GM12891 (cell line): ENCODE measurements at regions not wholly inside any gene's neighbourhood (a gene's known extent, or its start where the extent isn't known, plus 50 kb on each side); places are given as distances from the start of the nearest gene placed in this dataset.

Experiments
- DNase-seq: peaks from one replicate; pipeline ENCODE4 v3.0.0; 2011; ENCODE audit warnings: low spot score; ENCODE audit not compliant: insufficient read length
- FAIRE-seq: peaks from 2 replicates; lab custom pipeline; 2011; peaks lifted over from hg19 to GRCh38; lab: Jason Lieb, UNC
- PAX5 ChIP-seq: IDR thresholded peaks from 2 replicates; pipeline ENCODE4 v1.6.1; 2011; ENCODE audit warnings: low read length, moderate library complexity, mild to moderate bottlenecking; ENCODE audit not compliant: insufficient read depth, severe bottlenecking
- POLR2A ChIP-seq: IDR thresholded peaks from 2 replicates; pipeline ENCODE4 v1.6.1; 2011; ENCODE audit warnings: low read depth, low read length, control low read depth
- POLR2AphosphoS5 ChIP-seq: IDR thresholded peaks from 2 replicates; pipeline ENCODE4 v1.6.1; 2011; ENCODE audit warnings: low read depth, low read length, control low read depth
- POU2F2 ChIP-seq: IDR thresholded peaks from 2 replicates; pipeline ENCODE4 v1.6.1; 2011; ENCODE audit warnings: low read depth, mild to moderate bottlenecking, control low read depth, low read length, moderate library complexity
- SPI1 ChIP-seq: IDR thresholded peaks from 2 replicates; pipeline ENCODE4 v1.6.1; 2011; ENCODE audit warnings: low read depth, low read length, control low read depth
- TAF1 ChIP-seq: IDR thresholded peaks from 2 replicates; pipeline ENCODE4 v1.6.1; 2011; ENCODE audit warnings: low read depth, low read length, control low read depth

DNA sequence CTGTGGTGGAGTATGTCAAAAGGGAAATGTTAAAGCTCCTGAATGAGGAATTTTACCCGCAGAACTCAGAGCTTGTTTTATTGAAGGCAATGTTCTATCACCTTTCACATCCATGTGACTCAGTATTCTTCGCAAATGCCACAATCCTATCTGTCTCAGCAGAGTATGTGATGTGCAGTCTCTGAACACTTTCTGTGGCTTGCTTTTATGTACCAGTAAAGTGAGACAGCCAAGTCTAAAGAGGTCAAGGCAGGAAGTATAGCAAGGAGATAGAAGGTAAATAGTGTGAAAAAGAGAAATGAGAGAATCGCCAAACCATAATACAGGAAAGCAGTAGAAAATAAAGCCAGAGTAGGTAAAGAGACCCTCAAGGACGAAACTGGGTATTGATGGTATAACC, 515.8 kb downstream of the RAB28 start:
- no peak for FAIRE-seq

GRCh38 chr4:12966726-12967125, 517.4 kb downstream of the RAB28 start:
- no peak for DNase-seq
- TF ChIP-seq PAX5 (no peak), POLR2A (no peak), TAF1 (no peak), POU2F2 (no peak), POLR2AphosphoS5 (no peak), SPI1 (no peak)
- no peak for FAIRE-seq

More for the DNA sequence above, 515.8 kb downstream of the RAB28 start:
- DNase-seq, result no peak
- TF ChIP-seq PAX5, result no peak
- TF ChIP-seq POLR2AphosphoS5, result no peak
- TF ChIP-seq POLR2A, result no peak
- TF ChIP-seq POU2F2, result no peak

- FAIRE-seq (no peak), DNase-seq (no peak)
- no peak for TF ChIP-seq POLR2A
- TF ChIP-seq POLR2AphosphoS5, result no peak
- TF ChIP-seq POU2F2, result no peak
- TF ChIP-seq TAF1, result no peak
- no peak for TF ChIP-seq PAX5
- no peak for TF ChIP-seq SPI1
Observed at GRCh38 chr4:12965334-12965733, 518.8 kb downstream of the RAB28 start.

GRCh38 chr4:12963912-12964311, 520.2 kb downstream of the RAB28 start:
- DNase-seq (no peak), FAIRE-seq (no peak)
- no peak for TF ChIP-seq PAX5
- TF ChIP-seq POU2F2, result no peak
- no peak for TF ChIP-seq SPI1
- no peak for TF ChIP-seq POLR2A
- no peak for TF ChIP-seq TAF1
- TF ChIP-seq POLR2AphosphoS5, result no peak

- FAIRE-seq, result no peak
- DNase-seq, result no peak
- TF ChIP-seq POLR2AphosphoS5 (no peak), POLR2A (no peak), PAX5 (no peak), SPI1 (no peak), POU2F2 (no peak), TAF1 (no peak)
Observed at GRCh38 chr4:12963291-12963690, 520.8 kb downstream of the RAB28 start.

- FAIRE-seq (no peak), DNase-seq (no peak)
- no peak for TF ChIP-seq POLR2A
Observed at GRCh38 chr4:12961713-12962112, 522.4 kb downstream of the RAB28 start.

DNA sequence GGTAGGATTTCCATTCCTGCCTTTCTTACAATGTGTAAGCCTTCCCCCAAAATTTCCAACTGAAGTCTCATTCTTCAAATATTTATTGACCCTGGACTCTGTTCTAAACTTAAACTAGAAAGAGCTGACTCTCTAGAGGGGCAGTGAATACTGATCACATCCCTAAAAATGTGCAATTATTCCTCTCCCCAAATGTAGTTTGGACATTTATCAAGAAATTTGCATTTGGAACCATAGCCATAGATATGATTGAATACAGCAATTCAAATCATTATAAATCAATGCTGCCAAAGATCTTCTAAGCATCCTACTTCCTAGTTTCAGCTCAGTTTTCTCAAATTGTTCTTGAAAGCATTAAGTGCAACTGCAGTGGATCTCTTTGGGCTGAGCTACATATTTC, 525.7 kb downstream of the RAB28 start:
- no peak for TF ChIP-seq SPI1
- no peak for TF ChIP-seq POLR2AphosphoS5
- TF ChIP-seq PAX5, result no peak
- no peak for TF ChIP-seq POLR2A
- no peak for TF ChIP-seq TAF1
- TF ChIP-seq POU2F2, result no peak
- DNase-seq (no peak), FAIRE-seq (no peak)

- FAIRE-seq, result no peak
- DNase-seq, result no peak
- TF ChIP-seq POLR2A, result no peak
- no peak for TF ChIP-seq POLR2AphosphoS5
- no peak for TF ChIP-seq TAF1
- TF ChIP-seq SPI1, result no peak
- no peak for TF ChIP-seq POU2F2
- no peak for TF ChIP-seq PAX5
Observed at GRCh38 chr4:12957108-12957507, 527.0 kb downstream of the RAB28 start.

GRCh38 chr4:12956026-12956425, 528.1 kb downstream of the RAB28 start:
- FAIRE-seq, result no peak
- no peak for DNase-seq
- TF ChIP-seq POLR2AphosphoS5, result no peak
- no peak for TF ChIP-seq POU2F2
- TF ChIP-seq TAF1, result no peak
- no peak for TF ChIP-seq SPI1
- no peak for TF ChIP-seq POLR2A
- no peak for TF ChIP-seq PAX5

GRCh38 chr4:12949719-12950490, 534.2 kb downstream of the RAB28 start:
- FAIRE-seq, result no peak
- TF ChIP-seq TAF1 (no peak), POLR2A (no peak), POU2F2 (no peak), PAX5 (no peak), SPI1 (no peak), POLR2AphosphoS5 (no peak)
- DNase-seq, result no peak

- DNase-seq, result no peak
- FAIRE-seq, result no peak
- TF ChIP-seq PAX5 (no peak), TAF1 (no peak), SPI1 (no peak), POU2F2 (no peak), POLR2AphosphoS5 (no peak), POLR2A (no peak)
Observed at GRCh38 chr4:12943069-12943468, 541.1 kb downstream of the RAB28 start.
